NCI-H2081 (cell line): ENCODE measurements at regions not wholly inside any gene's neighbourhood (a gene's known extent, or its start where the extent isn't known, plus 50 kb on each side); places are given as distances from the start of the nearest gene placed in this dataset.
"Not testable (repeated sequence)": the region's sequence is repeated elsewhere in the genome, so short reads cannot be mapped to it uniquely, and the experiment has no call there.

Experiments used
- DNase-seq, 2 experiments: peaks; one replicate each; lab custom pipeline; 2025; lab: John Stamatoyannopoulos, UW

DNA sequence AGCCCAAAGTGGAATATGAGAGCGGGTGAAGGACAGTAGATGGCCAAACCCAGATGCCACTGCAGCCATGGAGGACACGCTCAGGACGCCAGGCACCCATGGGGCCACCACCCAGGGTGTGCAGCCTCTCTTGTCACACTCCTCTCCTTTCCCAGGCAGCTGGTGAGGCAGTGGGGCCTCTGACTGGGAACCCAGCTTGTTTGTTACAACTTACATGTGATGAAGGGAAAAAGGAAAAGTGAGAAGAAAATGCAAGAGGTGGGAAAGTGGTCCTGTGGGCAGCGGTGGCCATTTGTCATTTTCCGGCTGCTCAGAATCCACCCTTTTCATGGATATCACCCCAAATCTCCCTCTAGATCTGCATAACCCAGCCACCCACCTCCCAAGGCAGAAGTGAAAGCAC lies 62.7 kb upstream of the UNC5A start:
- DNase-seq = no peak

- no peak for DNase-seq
These were observed 62.0 kb upstream of the UNC5A start for GRCh38 chr5:176748073-176748966.

GRCh38 chr5:176748967-176749935 lies 61.1 kb upstream of the UNC5A start:
- DNase-seq = no peak

- no peak for DNase-seq
These were observed 60.2 kb upstream of the UNC5A start for GRCh38 chr5:176750144-176750543.

- DNase-seq = no peak
These were observed 55.9 kb upstream of the UNC5A start for GRCh38 chr5:176754376-176754973.

DNA sequence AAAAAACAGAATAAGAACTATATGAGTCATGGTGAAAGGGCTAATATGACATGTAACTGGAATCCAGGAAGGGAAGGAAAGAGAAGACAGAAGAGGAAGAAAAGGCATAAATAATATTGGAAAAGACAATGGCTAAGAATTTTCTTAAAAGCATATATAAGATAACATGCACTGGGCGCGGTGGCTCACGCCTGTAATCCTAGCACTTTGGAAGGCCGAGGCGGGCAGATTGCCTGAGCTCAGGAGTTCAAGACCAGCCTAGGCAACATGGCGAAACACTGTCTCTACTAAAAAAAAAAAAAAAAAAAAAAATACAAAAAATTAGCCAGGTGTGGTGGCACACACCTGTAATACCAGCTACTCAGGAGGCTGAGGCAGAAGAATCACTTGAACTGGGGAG lies 54.8 kb upstream of the UNC5A start:
- not testable (repeated sequence) for DNase-seq

DNA sequence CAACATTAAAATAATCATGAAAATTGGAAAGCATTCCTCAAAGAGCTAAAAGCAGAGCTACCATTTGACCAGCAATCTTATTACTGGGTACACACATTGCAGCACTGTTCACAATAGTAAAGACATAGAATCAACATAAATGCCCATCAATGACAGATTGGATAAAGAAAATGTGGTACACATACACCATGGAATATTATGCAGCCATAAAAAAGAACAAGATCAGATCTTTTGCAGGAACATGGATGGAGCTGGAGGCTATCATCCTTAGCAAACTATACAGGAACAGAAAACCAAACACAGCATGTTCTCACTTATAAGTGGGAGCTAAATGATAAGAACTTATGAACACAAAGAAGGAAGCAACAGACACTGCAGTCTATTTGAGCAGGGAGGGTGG lies 52.8 kb upstream of the UNC5A start:
- not testable (repeated sequence) for DNase-seq
